ENCODE measurements at regions not wholly inside any gene's neighbourhood (a gene's known extent, or its start where the extent isn't known, plus 50 kb on each side); places are given as distances from the start of the nearest gene placed in this dataset.

DNA sequence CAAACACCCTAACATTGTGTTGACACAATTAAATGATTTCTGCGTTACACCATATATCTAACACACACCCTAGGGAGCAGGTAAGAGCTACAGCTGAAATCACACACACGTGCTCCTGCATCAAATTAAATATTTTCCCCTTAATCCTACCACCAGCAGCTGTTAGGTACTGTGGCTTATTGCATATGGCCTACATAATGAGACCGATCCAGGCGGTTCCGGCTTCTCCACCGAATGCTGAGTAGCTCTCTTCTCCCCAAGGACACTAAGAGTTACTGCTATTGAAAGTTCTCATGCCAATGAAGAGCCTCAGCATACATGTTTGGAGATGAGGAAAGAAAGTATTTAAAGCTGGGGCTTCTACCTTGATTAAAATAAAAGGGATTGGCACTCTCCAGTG lies 472.2 kb upstream of the STXBP6 start:
- TF ChIP-seq, protein P1, sequence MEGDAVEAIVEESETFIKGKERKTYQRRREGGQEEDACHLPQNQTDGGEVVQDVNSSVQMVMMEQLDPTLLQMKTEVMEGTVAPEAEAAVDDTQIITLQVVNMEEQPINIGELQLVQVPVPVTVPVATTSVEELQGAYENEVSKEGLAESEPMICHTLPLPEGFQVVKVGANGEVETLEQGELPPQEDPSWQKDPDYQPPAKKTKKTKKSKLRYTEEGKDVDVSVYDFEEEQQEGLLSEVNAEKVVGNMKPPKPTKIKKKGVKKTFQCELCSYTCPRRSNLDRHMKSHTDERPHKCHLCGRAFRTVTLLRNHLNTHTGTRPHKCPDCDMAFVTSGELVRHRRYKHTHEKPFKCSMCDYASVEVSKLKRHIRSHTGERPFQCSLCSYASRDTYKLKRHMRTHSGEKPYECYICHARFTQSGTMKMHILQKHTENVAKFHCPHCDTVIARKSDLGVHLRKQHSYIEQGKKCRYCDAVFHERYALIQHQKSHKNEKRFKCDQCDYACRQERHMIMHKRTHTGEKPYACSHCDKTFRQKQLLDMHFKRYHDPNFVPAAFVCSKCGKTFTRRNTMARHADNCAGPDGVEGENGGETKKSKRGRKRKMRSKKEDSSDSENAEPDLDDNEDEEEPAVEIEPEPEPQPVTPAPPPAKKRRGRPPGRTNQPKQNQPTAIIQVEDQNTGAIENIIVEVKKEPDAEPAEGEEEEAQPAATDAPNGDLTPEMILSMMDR (conservative IDR thresholded peaks at IDR 0.05; ENCODE audit: low read depth, low read length) = no peak
- H3K4me3 ChIP-seq (IDR thresholded peaks at IDR 0.05; ENCODE audit: insufficient read depth, low read depth, low read length) = no peak overlapping the region
- H3K9ac ChIP-seq = no peak overlapping the region
- H3K27ac ChIP-seq = no peak overlapping the region
- no peaks in the 10 kb centered on the region for H4K20me1 ChIP-seq (ENCODE audit: insufficient read depth)
- H3K79me2 ChIP-seq (ENCODE audit: insufficient read depth, low read depth) = no peaks in the 10 kb centered on the region
- H3K27me3 ChIP-seq (ENCODE audit: insufficient read depth, low read depth) = no peaks in the 10 kb centered on the region
- H3K4me2 ChIP-seq = no peak overlapping the region
- no peak overlapping the region for H2AFZ ChIP-seq (ENCODE audit: low read depth)
- H3K4me1 ChIP-seq (ENCODE audit: low read depth, poor library complexity, severe bottlenecking) = no peaks in the 10 kb centered on the region
- no peaks in the 10 kb centered on the region for H3K36me3 ChIP-seq (ENCODE audit: insufficient read depth)

DNA sequence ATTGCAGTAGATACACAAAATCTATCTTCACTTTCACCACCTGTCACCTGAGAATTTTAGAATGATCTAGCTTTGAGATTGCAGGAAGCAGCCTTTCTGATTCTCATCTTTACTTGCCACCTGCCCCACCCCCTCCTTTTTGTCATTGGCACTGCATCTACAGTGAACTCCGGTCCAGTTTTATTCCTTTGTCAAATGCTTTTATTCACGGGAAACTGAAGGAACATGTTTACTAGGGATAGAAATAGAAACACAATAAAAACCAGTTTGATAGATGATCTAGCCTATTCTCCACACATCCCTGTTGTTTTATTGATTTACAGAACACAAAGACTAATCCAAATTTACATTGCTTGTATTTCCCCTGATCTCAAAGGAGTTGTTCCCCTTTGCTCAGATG lies 471.7 kb upstream of the STXBP6 start:
- Histone ChIP-seq H3K79me2 (ENCODE audit: insufficient read depth, low read depth) (no peaks in the 10 kb centered on the region), H3K4me1 (ENCODE audit: low read depth, poor library complexity, severe bottlenecking) (no peaks in the 10 kb centered on the region), H3K4me2 (no peak overlapping the region), H2AFZ (ENCODE audit: low read depth) (no peak overlapping the region), H3K9ac (no peak overlapping the region), H4K20me1 (ENCODE audit: insufficient read depth) (no peaks in the 10 kb centered on the region), H3K27me3 (ENCODE audit: insufficient read depth, low read depth) (no peaks in the 10 kb centered on the region), H3K36me3 (ENCODE audit: insufficient read depth) (no peaks in the 10 kb centered on the region), H3K4me3 (IDR thresholded peaks at IDR 0.05; ENCODE audit: insufficient read depth, low read depth, low read length) (no peak overlapping the region), H3K27ac (no peak overlapping the region)
- TF ChIP-seq, protein P1 (conservative IDR thresholded peaks at IDR 0.05; ENCODE audit: low read depth, low read length) = no peak

DNA sequence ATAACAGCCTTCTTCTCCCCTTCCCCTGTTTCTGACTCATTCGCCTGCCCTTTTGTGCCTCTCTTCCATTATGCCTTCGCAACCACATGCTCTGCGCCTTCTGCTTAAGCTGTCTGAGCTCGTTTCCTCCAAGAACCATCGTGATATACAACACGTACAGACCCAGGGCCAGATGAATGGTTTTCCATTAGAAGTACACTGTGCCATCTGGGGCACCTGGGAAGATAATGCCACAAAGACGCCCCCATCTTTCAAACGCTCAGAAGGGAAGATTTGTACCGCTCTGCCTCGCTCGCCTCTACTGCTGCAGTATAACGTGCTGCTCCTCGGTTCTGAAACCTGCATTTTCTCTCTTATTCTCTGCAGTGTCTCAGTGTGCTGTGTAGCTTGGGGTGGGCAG lies 470.9 kb upstream of the STXBP6 start:
- no peak overlapping the region for H3K4me2 ChIP-seq
- H3K4me3 ChIP-seq (IDR thresholded peaks at IDR 0.05; ENCODE audit: insufficient read depth, low read depth, low read length) = no peak overlapping the region
- H3K79me2 ChIP-seq (ENCODE audit: insufficient read depth, low read depth) = no peaks in the 10 kb centered on the region
- no peaks in the 10 kb centered on the region for H3K36me3 ChIP-seq (ENCODE audit: insufficient read depth)
- TF ChIP-seq, protein P1 (conservative IDR thresholded peaks at IDR 0.05; ENCODE audit: low read depth, low read length) = no peak
- no peak overlapping the region for H3K9ac ChIP-seq
- no peak overlapping the region for H2AFZ ChIP-seq (ENCODE audit: low read depth)
- no peaks in the 10 kb centered on the region for H3K27me3 ChIP-seq (ENCODE audit: insufficient read depth, low read depth)
- no peaks in the 10 kb centered on the region for H4K20me1 ChIP-seq (ENCODE audit: insufficient read depth)
- H3K4me1 ChIP-seq (ENCODE audit: low read depth, poor library complexity, severe bottlenecking) = no peaks in the 10 kb centered on the region
- H3K27ac ChIP-seq = no peak overlapping the region

DNA sequence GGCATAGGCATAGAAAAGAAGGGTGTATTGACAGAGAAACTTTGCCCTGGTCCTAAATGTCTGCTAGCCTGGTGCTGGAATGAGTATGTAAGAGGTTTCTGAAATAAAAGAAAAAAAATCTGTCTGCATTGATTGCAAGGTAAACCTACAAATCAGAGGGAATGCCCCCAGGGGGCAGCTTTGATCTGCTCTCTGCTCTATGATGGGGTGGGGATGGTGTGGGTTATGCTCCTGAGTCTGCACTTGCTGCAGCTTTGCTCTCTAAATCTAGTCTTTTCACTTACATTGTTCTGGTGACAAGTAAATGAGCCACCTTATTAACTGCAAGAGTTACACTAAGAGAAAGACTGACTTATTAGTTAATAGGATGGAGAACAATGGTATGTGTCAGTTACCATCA lies 468.4 kb upstream of the STXBP6 start:
- Histone ChIP-seq H3K4me3 (IDR thresholded peaks at IDR 0.05; ENCODE audit: insufficient read depth, low read depth, low read length) (no peak overlapping the region), H4K20me1 (ENCODE audit: insufficient read depth) (no peaks in the 10 kb centered on the region), H3K36me3 (ENCODE audit: insufficient read depth) (no peaks in the 10 kb centered on the region), H2AFZ (ENCODE audit: low read depth) (no peak overlapping the region), H3K79me2 (ENCODE audit: insufficient read depth, low read depth) (no peaks in the 10 kb centered on the region), H3K27me3 (ENCODE audit: insufficient read depth, low read depth) (no peaks in the 10 kb centered on the region), H3K4me1 (ENCODE audit: low read depth, poor library complexity, severe bottlenecking) (no peaks in the 10 kb centered on the region), H3K4me2 (no peak overlapping the region), H3K9ac (no peak overlapping the region), H3K27ac (no peak overlapping the region)
- TF ChIP-seq, protein P1 (conservative IDR thresholded peaks at IDR 0.05; ENCODE audit: low read depth, low read length) = no peak

DNA sequence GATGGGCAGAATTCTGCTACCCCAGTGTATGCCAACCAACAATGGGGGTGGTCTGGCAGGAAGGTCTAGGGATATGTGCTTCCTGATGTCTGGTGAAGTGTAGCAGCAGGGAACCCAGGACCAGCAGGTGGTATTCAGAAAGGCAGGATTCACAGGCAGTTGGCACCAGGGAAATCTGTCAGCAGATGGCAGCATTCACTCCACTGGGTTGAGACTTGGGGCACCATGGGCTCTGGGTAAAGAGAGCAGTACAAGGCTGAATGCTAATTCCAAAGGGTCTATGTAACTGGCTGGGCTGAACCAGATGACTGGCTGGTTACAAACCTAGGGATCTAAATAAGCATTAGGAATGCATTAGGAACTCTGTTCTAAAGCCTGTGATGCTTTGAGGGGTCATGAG lies 466.9 kb upstream of the STXBP6 start:
- no peak overlapping the region for H3K4me2 ChIP-seq
- H3K9ac ChIP-seq = no peak overlapping the region
- no peaks in the 10 kb centered on the region for H3K4me1 ChIP-seq (ENCODE audit: low read depth, poor library complexity, severe bottlenecking)
- no peaks in the 10 kb centered on the region for H3K79me2 ChIP-seq (ENCODE audit: insufficient read depth, low read depth)
- no peak overlapping the region for H2AFZ ChIP-seq (ENCODE audit: low read depth)
- no peak overlapping the region for H3K27ac ChIP-seq
- H4K20me1 ChIP-seq (ENCODE audit: insufficient read depth) = no peaks in the 10 kb centered on the region
- H3K27me3 ChIP-seq (ENCODE audit: insufficient read depth, low read depth) = no peaks in the 10 kb centered on the region
- no peaks in the 10 kb centered on the region for H3K36me3 ChIP-seq (ENCODE audit: insufficient read depth)
- TF ChIP-seq, protein P1 (conservative IDR thresholded peaks at IDR 0.05; ENCODE audit: low read depth, low read length) = no peak
- H3K4me3 ChIP-seq (IDR thresholded peaks at IDR 0.05; ENCODE audit: insufficient read depth, low read depth, low read length) = no peak overlapping the region
